Heart left ventricle (tissue), 13 donors: ENCODE measurements at regions not wholly inside any gene's neighbourhood (a gene's known extent, or its start where the extent isn't known, plus 50 kb on each side); places are given as distances from the start of the nearest gene placed in this dataset.

Source experiments
- POLR2A ChIP-seq, 2 donors: fragments of 450-650 bp; IDR thresholded peaks; one replicate each; pipeline ENCODE4 v1.6.1; 2017; ENCODE audit warnings: antibody characterized with exemption in 2 of 2, mild to moderate bottlenecking in 2 of 2, moderate library complexity in 2 of 2
- TF ChIP-seq, protein P1 (sequence below), 12 donors: fragments of 200-600 bp; sonication (generic) in 4 of 12; IDR thresholded peaks; one replicate each; pipeline versions ENCODE4 v1.5.0 to v1.8.0; 2018 to 2022; ENCODE audit warnings: antibody characterized with exemption in 12 of 12, mild to moderate bottlenecking in 5 of 12
- donor health status: ischemic (EF 13 %, LVEDD 7.1; RV severe dilation, severe dysfunction).
- donor health status: DM: no; HTN: yes; CAD: no.
- donor health status: DM: no; HTN: no; CAD: no.
- donor health status: ischemic (EF 25% LVEDD 6.9; RV normal size, moderate dysfunction).
- donor health status: ischemic (EF 25% LVEDD 5.7; RV mildly dilated, moderate dysfunction).
- donor health status: ischemic (EF 35%, LVEDD 5.7; RV mildly dilated, moderate dysfunction).
- donor health status: nonischemic (EF 11% LVEDD 7.7; RV severe dilation, severe dysfunction).
- donor health status: DM: yes; HTN: yes; CAD: no.
- donor health status: PGD.
- donor health status: ischemic (EF 29% LVEDD 5.4; RV normal size, mild dysfunction).
- donor health status: nonischemic (EF 23%, LVEDD 6.1; RV moderate dilation, normal function).

DNA sequence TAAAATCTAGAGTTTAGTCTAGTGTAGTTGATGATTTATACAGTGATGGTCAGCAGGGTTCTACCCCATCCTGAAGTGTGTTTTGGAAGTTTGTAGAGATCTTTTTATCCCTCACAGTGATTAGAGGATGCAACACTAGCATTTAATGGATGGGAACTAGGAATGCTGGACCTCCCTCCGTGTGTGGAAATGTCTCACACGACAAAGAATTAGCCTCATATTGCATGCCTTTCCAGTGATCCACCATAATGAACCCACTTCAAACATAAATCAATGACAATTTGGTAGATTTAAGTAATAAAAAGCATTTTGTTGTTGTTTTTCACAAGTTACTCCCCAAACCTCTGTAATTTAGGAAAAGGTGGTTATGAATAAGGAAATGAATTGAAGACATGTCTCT is 82.5 kb upstream of the LMNB1 start:
- TF ChIP-seq, protein P1, sequence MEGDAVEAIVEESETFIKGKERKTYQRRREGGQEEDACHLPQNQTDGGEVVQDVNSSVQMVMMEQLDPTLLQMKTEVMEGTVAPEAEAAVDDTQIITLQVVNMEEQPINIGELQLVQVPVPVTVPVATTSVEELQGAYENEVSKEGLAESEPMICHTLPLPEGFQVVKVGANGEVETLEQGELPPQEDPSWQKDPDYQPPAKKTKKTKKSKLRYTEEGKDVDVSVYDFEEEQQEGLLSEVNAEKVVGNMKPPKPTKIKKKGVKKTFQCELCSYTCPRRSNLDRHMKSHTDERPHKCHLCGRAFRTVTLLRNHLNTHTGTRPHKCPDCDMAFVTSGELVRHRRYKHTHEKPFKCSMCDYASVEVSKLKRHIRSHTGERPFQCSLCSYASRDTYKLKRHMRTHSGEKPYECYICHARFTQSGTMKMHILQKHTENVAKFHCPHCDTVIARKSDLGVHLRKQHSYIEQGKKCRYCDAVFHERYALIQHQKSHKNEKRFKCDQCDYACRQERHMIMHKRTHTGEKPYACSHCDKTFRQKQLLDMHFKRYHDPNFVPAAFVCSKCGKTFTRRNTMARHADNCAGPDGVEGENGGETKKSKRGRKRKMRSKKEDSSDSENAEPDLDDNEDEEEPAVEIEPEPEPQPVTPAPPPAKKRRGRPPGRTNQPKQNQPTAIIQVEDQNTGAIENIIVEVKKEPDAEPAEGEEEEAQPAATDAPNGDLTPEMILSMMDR (IDR thresholded peaks at IDR 0.05) = no peak
- no peak for TF ChIP-seq POLR2A (IDR thresholded peaks at IDR 0.05)
